Endothelial cell (in vitro differentiated cells): ENCODE measurements at regions not wholly inside any gene's neighbourhood (a gene's known extent, or its start where the extent isn't known, plus 50 kb on each side); places are given as distances from the start of the nearest gene placed in this dataset.
"Not testable (repeated sequence)": the region's sequence is repeated elsewhere in the genome, so short reads cannot be mapped to it uniquely, and the experiment has no call there.

ENCODE experiments used
- DNase-seq: peaks from one replicate; pipeline ENCODE4 v3.0.0; 2021; ENCODE audit warnings: low spot score
- H3K27ac Mint-ChIP-seq: one replicate; pipeline ENCODE4 v1.8.0; 2021; ENCODE audit warnings: mixed read lengths, inconsistent platforms; ENCODE audit not compliant: unreplicated experiment
- H3K27me3 Mint-ChIP-seq: one replicate; pipeline ENCODE4 v1.8.0; 2021; ENCODE audit warnings: mild to moderate bottlenecking, moderate library complexity, mixed read lengths, inconsistent platforms; ENCODE audit not compliant: unreplicated experiment
- H3K36me3 Mint-ChIP-seq: one replicate; pipeline ENCODE4 v1.8.0; 2021; ENCODE audit warnings: mild to moderate bottlenecking, low read depth, mixed read lengths, inconsistent platforms; ENCODE audit not compliant: unreplicated experiment
- H3K4me1 Mint-ChIP-seq: one replicate; pipeline ENCODE4 v1.8.0; 2021; ENCODE audit warnings: mild to moderate bottlenecking, mixed read lengths, inconsistent platforms; ENCODE audit not compliant: unreplicated experiment
- H3K4me3 Mint-ChIP-seq: one replicate; pipeline ENCODE4 v1.8.0; 2021; ENCODE audit warnings: mild to moderate bottlenecking, mixed read lengths, inconsistent platforms; ENCODE audit not compliant: unreplicated experiment
- H3K9me3 Mint-ChIP-seq: one replicate; pipeline ENCODE4 v1.8.0; 2021; ENCODE audit warnings: mixed read lengths, inconsistent platforms; ENCODE audit not compliant: unreplicated experiment
- TF ChIP-seq, protein P1 (sequence below): fragments of 200-600 bp; sonication (generic); IDR thresholded peaks from one replicate; pipeline ENCODE4 v1.5.0; 2021; ENCODE audit warnings: antibody characterized with exemption; ENCODE audit not compliant: unreplicated experiment

DNA sequence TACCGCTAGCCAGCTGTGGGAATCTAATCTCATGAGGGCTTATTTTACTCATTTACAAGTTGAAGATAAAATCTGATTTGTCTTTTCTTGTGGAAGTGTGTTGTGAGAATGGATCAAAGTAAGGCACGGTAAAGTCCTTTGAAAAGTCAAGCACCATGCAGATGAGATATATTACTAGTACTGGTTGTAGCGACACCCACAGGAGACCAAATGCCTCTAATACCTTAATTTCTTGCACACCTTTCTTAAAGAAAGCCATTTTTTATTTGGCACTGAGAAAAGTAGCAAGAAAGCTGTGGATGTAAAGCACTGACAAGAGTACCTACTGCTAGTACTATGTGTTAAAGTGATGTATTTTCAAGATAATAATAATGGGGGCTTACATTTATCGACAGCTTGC, 191.0 kb upstream of the MMS22L start:
- DNase-seq, result no peak
- H3K4me3 Mint-ChIP-seq, result no peak overlapping the region
- H3K9me3 Mint-ChIP-seq, result no peaks in the 10 kb centered on the region
- peaks cover 1% of the 10 kb centered on the region for H3K27me3 Mint-ChIP-seq
- H3K4me1 Mint-ChIP-seq, result no peaks in the 10 kb centered on the region
- H3K36me3 Mint-ChIP-seq, result no peaks in the 10 kb centered on the region
- no peak overlapping the region for H3K27ac Mint-ChIP-seq
- TF ChIP-seq, protein P1, sequence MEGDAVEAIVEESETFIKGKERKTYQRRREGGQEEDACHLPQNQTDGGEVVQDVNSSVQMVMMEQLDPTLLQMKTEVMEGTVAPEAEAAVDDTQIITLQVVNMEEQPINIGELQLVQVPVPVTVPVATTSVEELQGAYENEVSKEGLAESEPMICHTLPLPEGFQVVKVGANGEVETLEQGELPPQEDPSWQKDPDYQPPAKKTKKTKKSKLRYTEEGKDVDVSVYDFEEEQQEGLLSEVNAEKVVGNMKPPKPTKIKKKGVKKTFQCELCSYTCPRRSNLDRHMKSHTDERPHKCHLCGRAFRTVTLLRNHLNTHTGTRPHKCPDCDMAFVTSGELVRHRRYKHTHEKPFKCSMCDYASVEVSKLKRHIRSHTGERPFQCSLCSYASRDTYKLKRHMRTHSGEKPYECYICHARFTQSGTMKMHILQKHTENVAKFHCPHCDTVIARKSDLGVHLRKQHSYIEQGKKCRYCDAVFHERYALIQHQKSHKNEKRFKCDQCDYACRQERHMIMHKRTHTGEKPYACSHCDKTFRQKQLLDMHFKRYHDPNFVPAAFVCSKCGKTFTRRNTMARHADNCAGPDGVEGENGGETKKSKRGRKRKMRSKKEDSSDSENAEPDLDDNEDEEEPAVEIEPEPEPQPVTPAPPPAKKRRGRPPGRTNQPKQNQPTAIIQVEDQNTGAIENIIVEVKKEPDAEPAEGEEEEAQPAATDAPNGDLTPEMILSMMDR, result no peak

DNA sequence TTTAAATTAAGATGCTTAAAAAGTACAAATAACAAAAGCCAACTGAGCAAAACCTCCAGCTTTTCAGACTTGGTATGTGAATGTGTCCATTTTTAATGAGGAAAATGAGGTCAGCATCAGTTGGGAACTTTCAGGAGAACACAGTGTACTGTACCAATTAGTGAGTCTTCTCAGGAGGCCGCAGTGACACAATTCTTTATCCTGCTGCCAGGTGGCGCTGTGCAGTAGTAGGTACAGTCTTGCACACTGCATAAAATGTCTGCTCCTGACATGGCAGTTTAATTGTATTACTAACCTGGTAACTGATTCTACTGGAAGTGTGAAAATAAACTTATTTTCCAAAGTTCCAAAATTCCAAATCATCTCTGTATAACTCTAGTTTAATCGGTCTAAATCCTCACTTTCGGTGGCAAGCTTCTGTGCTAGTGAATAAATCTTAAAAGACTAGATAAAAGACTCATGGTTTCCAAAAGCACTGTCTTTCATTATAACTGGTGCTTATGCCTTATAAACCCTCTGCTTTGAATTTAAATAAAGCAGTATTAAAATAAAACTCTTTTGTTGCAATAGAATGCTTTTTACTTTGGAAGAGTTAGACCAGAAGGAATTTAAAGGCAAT, 214.8 kb upstream of the MMS22L start:
- no peaks in the 10 kb centered on the region for H3K4me1 Mint-ChIP-seq
- no peak overlapping the region for H3K27ac Mint-ChIP-seq
- H3K27me3 Mint-ChIP-seq, result peaks cover 2% of the 10 kb centered on the region
- H3K9me3 Mint-ChIP-seq, result no peaks in the 10 kb centered on the region
- H3K4me3 Mint-ChIP-seq, result no peak overlapping the region
- DNase-seq, result peak; percentile 70
- TF ChIP-seq, protein P1, result peak; percentile 90
- no peaks in the 10 kb centered on the region for H3K36me3 Mint-ChIP-seq

DNA sequence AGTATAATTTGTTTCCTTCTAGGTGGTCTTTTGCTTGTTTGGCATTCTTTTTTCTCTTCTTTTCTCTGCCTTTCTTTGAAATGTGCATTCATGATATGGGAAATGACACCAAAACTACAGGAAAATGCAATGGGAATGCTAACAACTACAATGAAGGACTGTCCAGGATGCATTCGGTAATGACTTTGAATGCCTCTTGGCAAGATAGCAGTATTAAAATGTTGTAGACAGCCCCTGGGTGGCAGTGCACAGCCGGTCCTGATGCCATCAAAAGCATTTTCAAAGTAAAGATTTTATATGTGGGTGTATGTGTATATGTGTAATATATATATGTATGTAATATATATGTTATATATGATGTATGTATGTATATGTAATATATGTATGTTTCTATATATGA, 218.8 kb upstream of the MMS22L start:
- DNase-seq, result no peak
- no peaks in the 10 kb centered on the region for H3K9me3 Mint-ChIP-seq
- peaks cover 2% of the 10 kb centered on the region for H3K27me3 Mint-ChIP-seq
- TF ChIP-seq, protein P1, result no peak
- no peak overlapping the region for H3K4me3 Mint-ChIP-seq
- no peak overlapping the region for H3K27ac Mint-ChIP-seq
- H3K36me3 Mint-ChIP-seq, result no peaks in the 10 kb centered on the region
- H3K4me1 Mint-ChIP-seq, result no peaks in the 10 kb centered on the region

DNA sequence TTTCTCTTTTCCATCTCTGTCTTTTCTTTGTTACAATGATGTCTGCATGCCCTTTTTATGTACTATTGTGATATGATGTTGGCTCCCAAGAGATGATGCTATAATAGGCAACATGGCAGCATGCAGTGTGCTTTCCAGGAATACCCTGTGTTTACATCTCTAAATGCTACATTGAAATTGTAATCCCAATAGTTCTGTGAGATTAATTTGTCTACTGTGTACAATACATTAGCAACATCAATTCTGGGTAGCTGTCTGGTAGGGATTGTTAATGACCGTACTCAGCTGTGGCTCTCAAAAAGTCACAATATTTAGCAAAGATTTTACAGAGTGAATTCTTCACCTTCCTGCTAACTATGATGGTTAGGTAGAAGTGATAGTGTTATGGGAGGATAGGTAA, 225.6 kb upstream of the MMS22L start:
- Mint-ChIP-seq H3K9me3 (no peaks in the 10 kb centered on the region), H3K36me3 (no peaks in the 10 kb centered on the region), H3K4me3 (no peak overlapping the region), H3K27ac (no peak overlapping the region), H3K27me3 (peaks cover 1% of the 10 kb centered on the region), H3K4me1 (no peaks in the 10 kb centered on the region)
- TF ChIP-seq, protein P1, result no peak
- no peak for DNase-seq

DNA sequence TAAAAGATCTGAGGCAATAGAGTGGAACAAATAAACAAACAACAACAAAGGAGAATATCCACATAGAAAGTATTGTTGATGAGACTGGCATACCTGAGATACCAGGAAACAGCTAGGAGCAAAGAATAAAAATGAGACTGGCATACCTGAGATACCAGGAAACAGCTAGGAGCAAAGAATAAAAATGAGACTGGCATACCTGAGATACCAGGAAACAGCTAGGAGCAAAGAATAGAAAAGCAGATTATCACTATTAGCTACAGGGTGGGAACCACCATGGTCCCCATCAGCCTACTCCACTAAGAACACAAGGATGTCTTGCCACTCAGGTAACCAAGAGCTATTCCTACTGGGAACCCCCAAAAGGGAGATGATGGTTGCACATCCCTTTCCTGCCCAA, 230.2 kb upstream of the MMS22L start:
- H3K27me3 Mint-ChIP-seq, H3K9me3 Mint-ChIP-seq, H3K27ac Mint-ChIP-seq, DNase-seq, H3K36me3 Mint-ChIP-seq, H3K4me1 Mint-ChIP-seq, H3K4me3 Mint-ChIP-seq: not testable (repeated sequence)
